Gastroesophageal sphincter (tissue), 4 donors: ENCODE measurements at regions not wholly inside any gene's neighbourhood (a gene's known extent, or its start where the extent isn't known, plus 50 kb on each side); places are given as distances from the start of the nearest gene placed in this dataset.

ENCODE experiments used
- ATAC-seq: fragments of 150-250 bp; one replicate; pipeline ENCODE4 v1.9.1; 2016; ENCODE audit warnings: mild to moderate bottlenecking, moderate library complexity
- H3K27ac ChIP-seq, 4 donors: fragments of 200-600 bp; sonication (generic) in 3 of 4; 1 replicate in 3 of 4; 2 replicates in 1 of 4; pipeline ENCODE4 v1.5.1; 2016 to 2019
- H3K27me3 ChIP-seq: fragments of 200-600 bp; sonication (generic); one replicate; pipeline ENCODE4 v1.5.1; 2019
- H3K36me3 ChIP-seq, 2 donors: fragments of 200-600 bp; sonication (generic); one replicate each; pipeline ENCODE4 v1.5.1; 2019; ENCODE audit warnings: control low read depth in 1 of 2
- H3K4me1 ChIP-seq, 3 donors: fragments of 200-600 bp; sonication (generic); 1 replicate in 2 of 3; 2 replicates in 1 of 3; pipeline ENCODE4 v1.5.1; 2016 to 2019; ENCODE audit warnings: control low read depth in 2 of 3
- H3K4me3 ChIP-seq, 2 donors: fragments of 200-600 bp; sonication (generic); one replicate each; pipeline ENCODE4 v1.5.1; 2019; ENCODE audit warnings: mild to moderate bottlenecking in 1 of 2, moderate library complexity in 1 of 2
- H3K9me3 ChIP-seq, 3 donors: fragments of 200-600 bp; sonication (generic); one replicate each; pipeline ENCODE4 v1.5.1; 2017 to 2019; ENCODE audit warnings: control low read depth in 2 of 3
- CTCF ChIP-seq, 4 experiments: fragments of 200-600 bp in 2 of 4; fragments of 450-650 bp in 2 of 4; sonication (generic) in 1 of 4; IDR thresholded peaks; one replicate each; pipeline ENCODE4 v1.5.1; 2017 to 2019; ENCODE audit warnings: antibody characterized with exemption in 4 of 4, mild to moderate bottlenecking in 2 of 4, moderate library complexity in 2 of 4
- EP300 ChIP-seq: sonication (generic); formaldehyde crosslinking; IDR thresholded peaks from one replicate; pipeline ENCODE4 v1.6.1; 2017; ENCODE audit warnings: antibody characterized with exemption, mild to moderate bottlenecking
- POLR2A ChIP-seq, 2 donors: fragments of 450-650 bp; IDR thresholded peaks; one replicate each; pipeline ENCODE4 v1.6.1; 2017; ENCODE audit warnings: antibody characterized with exemption in 2 of 2, mild to moderate bottlenecking in 2 of 2, moderate library complexity in 1 of 2
- POLR2AphosphoS5 ChIP-seq: sonication (generic); formaldehyde crosslinking; IDR thresholded peaks from one replicate; pipeline ENCODE4 v1.6.1; 2017; ENCODE audit warnings: antibody characterized with exemption
- WGBS, 2 donors: methylation state at CpG; one replicate each; pipeline ENCODE4 v1.1.5; 2018; ENCODE audit warnings: low coverage in 1 of 2; 5-methylcytosine and 5-hydroxymethylcytosine counted together

GRCh38 chr5:109929376-109929775 is 239.6 kb downstream of the MAN2A1 start:
- Histone ChIP-seq H3K27me3 (no peaks in the 10 kb centered on the region), H3K27ac (no peak overlapping the region), H3K9me3 (no peaks in the 10 kb centered on the region), H3K36me3 (no peaks in the 10 kb centered on the region), H3K4me1 (no peaks in the 10 kb centered on the region), H3K4me3 (no peak overlapping the region)
- WGBS, 2 donors: 61 to 62% methylated on average over 2 to 4 of the region's 4 CpGs
- no peak for TF ChIP-seq EP300
- TF ChIP-seq POLR2AphosphoS5: no peak
- TF ChIP-seq CTCF (IDR thresholded peaks at IDR 0.05): no peak
- no peak for TF ChIP-seq POLR2A (IDR thresholded peaks at IDR 0.05)
- no peak for ATAC-seq

GRCh38 chr5:109929911-109930310 is 240.2 kb downstream of the MAN2A1 start:
- WGBS, 2 donors: 50 to 86% methylated on average over 1 of the region's 1 CpG
- H3K4me1 ChIP-seq: no peaks in the 10 kb centered on the region
- no peak for TF ChIP-seq POLR2A (IDR thresholded peaks at IDR 0.05)
- no peak for TF ChIP-seq POLR2AphosphoS5
- TF ChIP-seq EP300: no peak
- TF ChIP-seq CTCF (IDR thresholded peaks at IDR 0.05): no peak
- H3K27me3 ChIP-seq: no peaks in the 10 kb centered on the region
- H3K9me3 ChIP-seq: no peaks in the 10 kb centered on the region
- H3K36me3 ChIP-seq: no peaks in the 10 kb centered on the region
- no peak for ATAC-seq
- H3K27ac ChIP-seq: no peak overlapping the region
- H3K4me3 ChIP-seq: no peak overlapping the region

- no peaks in the 10 kb centered on the region for H3K27me3 ChIP-seq
- WGBS, 2 donors: 88 to 89% methylated on average over 6 to 8 of the region's 8 CpGs
- H3K36me3 ChIP-seq: no peaks in the 10 kb centered on the region
- no peaks in the 10 kb centered on the region for H3K4me1 ChIP-seq
- no peak overlapping the region for H3K27ac ChIP-seq
- ATAC-seq: no peak
- H3K9me3 ChIP-seq: no peaks in the 10 kb centered on the region
- no peak for TF ChIP-seq EP300
- TF ChIP-seq CTCF (IDR thresholded peaks at IDR 0.05): no peak
- no peak for TF ChIP-seq POLR2AphosphoS5
- TF ChIP-seq POLR2A (IDR thresholded peaks at IDR 0.05): no peak
- H3K4me3 ChIP-seq: no peak overlapping the region
These were observed 241.5 kb downstream of the MAN2A1 start for GRCh38 chr5:109931049-109931780.

GRCh38 chr5:109935833-109936490 is 246.2 kb downstream of the MAN2A1 start:
- Histone ChIP-seq H3K4me3 (no peak overlapping the region), H3K4me1 (no peaks in the 10 kb centered on the region), H3K36me3 (no peaks in the 10 kb centered on the region), H3K9me3 (peaks cover 0 to 9% (median 0%) of the 10 kb centered on the region in 3 donors), H3K27me3 (no peaks in the 10 kb centered on the region), H3K27ac (no peak overlapping the region)
- TF ChIP-seq POLR2AphosphoS5 (no peak), EP300 (no peak), POLR2A (IDR thresholded peaks at IDR 0.05) (no peak), CTCF (IDR thresholded peaks at IDR 0.05) (no peak)
- 78 to 91% methylated on average over 2 of the region's 2 CpGs for WGBS, 2 donors
- ATAC-seq: no peak

GRCh38 chr5:109936996-109937395 is 247.3 kb downstream of the MAN2A1 start:
- ATAC-seq: no peak
- no peaks in the 10 kb centered on the region for H3K4me1 ChIP-seq
- H3K27ac ChIP-seq: no peak overlapping the region
- no peaks in the 10 kb centered on the region for H3K27me3 ChIP-seq
- WGBS, 2 donors: 63 to 86% methylated on average over 1 to 2 of the region's 2 CpGs
- H3K4me3 ChIP-seq: no peak overlapping the region
- no peaks in the 10 kb centered on the region for H3K36me3 ChIP-seq
- H3K9me3 ChIP-seq: peaks cover 0 to 9% (median 0%) of the 10 kb centered on the region in 3 donors
- TF ChIP-seq POLR2AphosphoS5 (no peak), POLR2A (IDR thresholded peaks at IDR 0.05) (no peak), CTCF (IDR thresholded peaks at IDR 0.05) (no peak), EP300 (no peak)
